ENCODE measurements at regions not wholly inside any gene's neighbourhood (a gene's known extent, or its start where the extent isn't known, plus 50 kb on each side); places are given as distances from the start of the nearest gene placed in this dataset.

- no peak overlapping the region for H3K27ac ChIP-seq (ENCODE audit: low read length)
- CTCF ChIA-PET, result no interaction called here
- H3K27me3 ChIP-seq (ENCODE audit: control insufficient read depth, insufficient read depth, low read length), result no peaks in the 10 kb centered on the region
- H3K4me1 ChIP-seq (ENCODE audit: control insufficient read depth, insufficient read depth, low read length), result no peaks in the 10 kb centered on the region
- H3K9me3 ChIP-seq (ENCODE audit: control insufficient read depth, insufficient read depth, low read depth, low read length), result no peaks in the 10 kb centered on the region
- H3K4me3 ChIP-seq (ENCODE audit: low read depth in 2 of 2, low read length in 2 of 2), result no peak overlapping the region
- intact Hi-C loops (cut with micrococcal nuclease; ENCODE audit: unreplicated experiment), result no loop called here
- in situ Hi-C loops (cut with HindIII; ENCODE audit: low pct_unique_long_range_greater_than_20kb, low sequenced_read_pairs), result no loop called here
- ATAC-seq (no peak), DNase-seq (ENCODE audit: low read depth, low spot score) (no peak)
- H3K36me3 ChIP-seq (ENCODE audit: control insufficient read depth, insufficient read depth, low read length), result no peaks in the 10 kb centered on the region
- BruUV-seq (replicated peaks), result no TSS peak
- TF ChIP-seq CTCF (IDR thresholded peaks at IDR 0.05) (no peak), SIN3A (IDR thresholded peaks at IDR 0.05; ENCODE audit: borderline replicate concordance, insufficient read depth, low read depth, low read length) (no peak), REST (IDR thresholded peaks at IDR 0.05; ENCODE audit: insufficient read depth in 1 of 2, low read depth in 2 of 2, low read length in 1 of 2) (no peak), POLR2AphosphoS5 (IDR thresholded peaks at IDR 0.05; ENCODE audit: low read depth, low read length) (no peak), TCF7L2 (IDR thresholded peaks at IDR 0.05; ENCODE audit: low read depth, low read length) (no peak)
- POLR2A ChIA-PET, result no interaction called here
Observed at GRCh38 chr21:19523061-19523460, 1119.5 kb upstream of the TMPRSS15 start.

GRCh38 chr21:19523746-19524145 is 1120.2 kb upstream of the TMPRSS15 start:
- no peak for DNase-seq (ENCODE audit: low read depth, low spot score)
- in situ Hi-C loops (cut with HindIII; ENCODE audit: low pct_unique_long_range_greater_than_20kb, low sequenced_read_pairs), result no loop called here

More at GRCh38 chr21:19523746-19524145, 1120.2 kb upstream of the TMPRSS15 start:
- ATAC-seq, result no peak
- no peak overlapping the region for H3K27ac ChIP-seq (ENCODE audit: low read length)
- no peaks in the 10 kb centered on the region for H3K27me3 ChIP-seq (ENCODE audit: control insufficient read depth, insufficient read depth, low read length)
- intact Hi-C loops (cut with micrococcal nuclease; ENCODE audit: unreplicated experiment), result no loop called here
- BruUV-seq (replicated peaks), result no TSS peak
- ChIA-PET CTCF (no interaction called here), POLR2A (no interaction called here)
- TF ChIP-seq REST (IDR thresholded peaks at IDR 0.05; ENCODE audit: insufficient read depth in 1 of 2, low read depth in 2 of 2, low read length in 1 of 2) (no peak), SIN3A (IDR thresholded peaks at IDR 0.05; ENCODE audit: borderline replicate concordance, insufficient read depth, low read depth, low read length) (no peak), CTCF (IDR thresholded peaks at IDR 0.05) (no peak), TCF7L2 (IDR thresholded peaks at IDR 0.05; ENCODE audit: low read depth, low read length) (no peak), POLR2AphosphoS5 (IDR thresholded peaks at IDR 0.05; ENCODE audit: low read depth, low read length) (no peak)
- no peaks in the 10 kb centered on the region for H3K36me3 ChIP-seq (ENCODE audit: control insufficient read depth, insufficient read depth, low read length)
- no peaks in the 10 kb centered on the region for H3K4me1 ChIP-seq (ENCODE audit: control insufficient read depth, insufficient read depth, low read length)
- H3K9me3 ChIP-seq (ENCODE audit: control insufficient read depth, insufficient read depth, low read depth, low read length), result no peaks in the 10 kb centered on the region
- no peak overlapping the region for H3K4me3 ChIP-seq (ENCODE audit: low read depth in 2 of 2, low read length in 2 of 2)
